HG02642 (cell line): ENCODE measurements at regions not wholly inside any gene's neighbourhood (a gene's known extent, or its start where the extent isn't known, plus 50 kb on each side); places are given as distances from the start of the nearest gene placed in this dataset.
"Not testable (repeated sequence)": the region's sequence is repeated elsewhere in the genome, so short reads cannot be mapped to it uniquely, and the experiment has no call there.

ENCODE experiments used
- ATAC-seq: cut with Tn5 transposase; IDR thresholded peaks from one replicate; pipeline ENCODE4 v1.9.1; 2021; ENCODE audit warnings: mild to moderate bottlenecking; ENCODE audit not compliant: unreplicated experiment, poor library complexity

- no peak for ATAC-seq
Measured at GRCh38 chr21:17688912-17689874, 76.5 kb upstream of the BTG3 start.

GRCh38 chr21:17682924-17683323 is 70.2 kb upstream of the BTG3 start:
- no peak for ATAC-seq

- peak; percentile 91 for ATAC-seq
Measured at GRCh38 chr21:17679002-17679600, 66.4 kb upstream of the BTG3 start.

- not testable (repeated sequence) for ATAC-seq
Measured at GRCh38 chr21:17676930-17677329, 64.2 kb upstream of the BTG3 start.

GRCh38 chr21:17674106-17674505 is 61.4 kb upstream of the BTG3 start:
- no peak for ATAC-seq

GRCh38 chr21:17673261-17674020 is 60.7 kb upstream of the BTG3 start:
- ATAC-seq: no peak

GRCh38 chr21:17671733-17672132 is 59.0 kb upstream of the BTG3 start:
- no peak for ATAC-seq

- no peak for ATAC-seq
Measured at GRCh38 chr21:17668479-17669140, 55.9 kb upstream of the BTG3 start.

GRCh38 chr21:17667256-17667655 is 54.6 kb upstream of the BTG3 start:
- no peak for ATAC-seq
